Body of pancreas (tissue), 4 donors: ENCODE measurements at regions not wholly inside any gene's neighbourhood (a gene's known extent, or its start where the extent isn't known, plus 50 kb on each side); places are given as distances from the start of the nearest gene placed in this dataset.

Source experiments
- ATAC-seq: fragments of 150-250 bp; one replicate; pipeline ENCODE4 v1.9.1; 2016
- DNase-seq, 4 donors: peaks; one replicate each; pipeline ENCODE4 v3.0.0-alpha.2; 2019
- H3K27ac ChIP-seq, 4 donors: fragments of 200-600 bp; sonication (generic); 1 replicate in 3 of 4; 2 replicates in 1 of 4; pipeline versions ENCODE4 v1.5.1 to v1.6.1; 2016 to 2019; ENCODE audit warnings: mild to moderate bottlenecking in 1 of 4, mixed read lengths in 1 of 4, moderate library complexity in 1 of 4
- H3K27me3 ChIP-seq, 2 donors: fragments of 200-600 bp; sonication (generic); one replicate each; pipeline ENCODE4 v1.6.0; 2016; ENCODE audit warnings: mild to moderate bottlenecking in 1 of 2
- H3K36me3 ChIP-seq, 2 donors: fragments of 200-600 bp; sonication (generic); replicated peaks in 1 of 2; 2 replicates each; pipeline ENCODE4 v1.5.1; 2016; ENCODE audit warnings: low read depth in 2 of 2; ENCODE audit not compliant: insufficient read depth in 1 of 2
- H3K4me1 ChIP-seq: fragments of 200-600 bp; sonication (generic); one replicate; pipeline ENCODE4 v1.6.0; 2016
- H3K4me3 ChIP-seq, 2 donors: fragments of 200-600 bp; sonication (generic); 1 replicate in 1 of 2; 2 replicates in 1 of 2; pipeline ENCODE4 v1.5.1; 2016 to 2019
- H3K9me3 ChIP-seq, 3 donors: fragments of 200-600 bp; sonication (generic); 1 replicate in 2 of 3; 2 replicates in 1 of 3; pipeline ENCODE4 v1.5.1; 2016
- POLR2A ChIP-seq, 3 donors: fragments of 450-650 bp; IDR thresholded peaks; one replicate each; pipeline ENCODE4 v1.6.1; 2016; ENCODE audit warnings: antibody characterized with exemption in 3 of 3, mild to moderate bottlenecking in 2 of 3
- WGBS, 2 donors: methylation state at CpG; one replicate each; pipeline ENCODE4 v1.1.5; 2017; 5-methylcytosine and 5-hydroxymethylcytosine counted together
- intact Hi-C: fragments of 100-400 bp; cut with DNase I; formaldehyde crosslinking; loops from one replicate; pipeline ENCODE4 v1.15.1; 2023
- TF ChIP-seq, protein P1 (sequence below), 7 experiments: fragments of 450-650 bp in 4 of 7; fragments of 200-600 bp in 3 of 7; sonication (generic) in 3 of 7; IDR thresholded peaks; one replicate each; pipeline ENCODE4 v1.5.1; 2016 to 2019; ENCODE audit warnings: antibody characterized with exemption in 7 of 7

DNA sequence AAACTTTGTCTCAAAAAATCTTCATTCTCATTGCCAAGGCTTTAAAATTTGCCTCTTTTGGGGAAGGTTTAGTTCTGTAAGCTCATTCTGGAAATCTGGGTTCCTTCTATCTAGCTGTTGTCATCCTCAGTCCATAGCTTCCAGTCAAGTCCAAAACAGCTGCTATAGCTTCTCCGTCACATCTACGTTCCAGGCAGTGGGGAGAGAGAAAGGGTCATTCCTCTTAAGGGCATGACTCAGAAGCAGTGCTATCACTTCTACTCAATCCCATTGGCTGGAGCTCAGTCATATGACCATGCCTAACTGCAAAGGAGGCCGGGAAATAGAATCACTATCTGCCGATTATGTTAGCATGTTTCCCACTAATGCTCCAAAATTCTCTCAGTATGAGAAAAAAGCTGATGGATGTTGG lies 141.4 kb upstream of the PTPN1 start:
- no peak for ATAC-seq
- Histone ChIP-seq H3K4me1 (peaks cover 50% of the 10 kb centered on the region), H3K27me3 (no peaks in the 10 kb centered on the region), H3K4me3 (no peak overlapping the region), H3K27ac (peak overlapping the region in 3 of 4 donors; percentile 74 to 84 (median 79)), H3K9me3 (no peaks in the 10 kb centered on the region), H3K36me3 (no peaks in the 10 kb centered on the region)
- no peak for DNase-seq
- WGBS, 2 donors: 85% methylated on average over 4 of the region's 4 CpGs
- TF ChIP-seq POLR2A (IDR thresholded peaks at IDR 0.05): no peak
- TF ChIP-seq, protein P1, sequence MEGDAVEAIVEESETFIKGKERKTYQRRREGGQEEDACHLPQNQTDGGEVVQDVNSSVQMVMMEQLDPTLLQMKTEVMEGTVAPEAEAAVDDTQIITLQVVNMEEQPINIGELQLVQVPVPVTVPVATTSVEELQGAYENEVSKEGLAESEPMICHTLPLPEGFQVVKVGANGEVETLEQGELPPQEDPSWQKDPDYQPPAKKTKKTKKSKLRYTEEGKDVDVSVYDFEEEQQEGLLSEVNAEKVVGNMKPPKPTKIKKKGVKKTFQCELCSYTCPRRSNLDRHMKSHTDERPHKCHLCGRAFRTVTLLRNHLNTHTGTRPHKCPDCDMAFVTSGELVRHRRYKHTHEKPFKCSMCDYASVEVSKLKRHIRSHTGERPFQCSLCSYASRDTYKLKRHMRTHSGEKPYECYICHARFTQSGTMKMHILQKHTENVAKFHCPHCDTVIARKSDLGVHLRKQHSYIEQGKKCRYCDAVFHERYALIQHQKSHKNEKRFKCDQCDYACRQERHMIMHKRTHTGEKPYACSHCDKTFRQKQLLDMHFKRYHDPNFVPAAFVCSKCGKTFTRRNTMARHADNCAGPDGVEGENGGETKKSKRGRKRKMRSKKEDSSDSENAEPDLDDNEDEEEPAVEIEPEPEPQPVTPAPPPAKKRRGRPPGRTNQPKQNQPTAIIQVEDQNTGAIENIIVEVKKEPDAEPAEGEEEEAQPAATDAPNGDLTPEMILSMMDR (IDR thresholded peaks at IDR 0.05): no peak
- intact Hi-C loops: no loop called here

DNA sequence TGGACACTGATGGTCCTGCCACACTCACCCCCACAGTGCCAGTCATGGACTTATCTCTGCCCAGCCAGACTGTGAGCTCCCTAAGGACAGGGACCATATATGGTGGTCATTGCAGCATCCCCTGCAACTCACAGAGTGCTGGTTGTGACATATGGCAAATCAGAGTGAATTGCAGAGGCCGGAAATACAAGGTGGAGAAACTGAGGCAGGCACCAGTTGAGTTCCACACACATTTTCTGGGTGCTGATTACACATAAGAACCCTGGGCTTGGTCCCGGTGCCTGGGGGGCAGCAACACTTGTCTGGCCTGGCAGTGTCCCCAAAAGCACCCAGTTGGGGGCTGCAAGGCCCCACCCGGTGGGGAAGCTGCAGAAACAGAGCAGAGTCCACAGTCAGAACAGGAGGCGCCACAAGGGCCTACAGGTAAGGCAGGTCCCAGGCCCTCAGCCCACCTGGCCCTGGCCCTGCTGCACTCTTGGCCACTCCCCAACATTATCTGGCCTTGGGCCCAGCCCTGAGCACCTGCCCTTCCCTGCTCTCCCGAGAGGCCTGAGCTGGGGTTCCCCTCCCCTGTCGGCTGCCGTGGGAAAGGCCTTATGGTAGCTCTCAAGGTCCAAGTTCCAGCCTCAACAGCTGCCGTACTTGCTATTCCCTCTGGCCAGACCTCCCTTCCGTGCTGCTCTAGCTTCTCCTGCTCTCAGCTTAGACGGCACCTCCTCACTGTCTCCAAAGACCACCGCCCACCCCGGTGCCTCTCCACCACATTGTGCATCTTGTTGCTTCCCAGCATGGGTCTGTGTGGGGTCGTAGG lies 140.8 kb upstream of the PTPN1 start:
- no peak overlapping the region for H3K4me3 ChIP-seq
- 14 to 24% methylated on average over 8 to 11 of the region's 13 CpGs for WGBS, 2 donors
- peak; percentile 96 to 98 (median 98) for DNase-seq
- H3K27me3 ChIP-seq: no peaks in the 10 kb centered on the region
- ATAC-seq: peak; percentile 95
- H3K36me3 ChIP-seq: no peaks in the 10 kb centered on the region
- TF ChIP-seq, protein P1 (IDR thresholded peaks at IDR 0.05): peak in 3 of 7 experiments; percentile 38 to 61 (median 55)
- peak in 1 of 3 donors; percentile 37 for TF ChIP-seq POLR2A (IDR thresholded peaks at IDR 0.05)
- peaks cover 50% of the 10 kb centered on the region for H3K4me1 ChIP-seq
- no peaks in the 10 kb centered on the region for H3K9me3 ChIP-seq
- intact Hi-C loops: no loop called here
- H3K27ac ChIP-seq: peak overlapping the region; percentile 54 to 84 (median 76)

DNA sequence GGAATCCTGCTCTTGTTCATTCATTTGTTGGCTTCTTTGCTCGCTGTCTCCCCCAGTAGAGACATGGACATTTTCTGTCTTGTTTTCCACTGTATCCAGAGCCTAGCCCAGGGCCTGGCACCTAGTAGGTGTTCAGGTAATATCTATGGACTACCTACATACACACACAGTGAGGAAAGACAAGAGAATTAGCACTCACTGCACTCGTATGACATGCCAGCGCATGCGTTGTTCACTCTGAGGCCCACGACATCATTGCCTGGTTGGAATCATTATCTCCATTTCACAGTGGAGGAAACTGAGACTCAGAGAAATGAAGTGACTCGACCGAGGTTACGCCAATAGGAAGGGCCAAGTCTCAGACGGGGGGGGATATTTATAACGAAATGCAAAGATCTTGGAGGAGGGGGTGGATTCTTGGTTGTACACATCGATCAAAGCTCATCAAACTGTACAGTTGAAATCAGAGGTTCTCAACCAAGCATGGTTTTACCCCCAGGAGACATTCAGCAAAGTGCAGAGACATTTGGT lies 140.1 kb upstream of the PTPN1 start:
- TF ChIP-seq, protein P1 (IDR thresholded peaks at IDR 0.05): no peak
- TF ChIP-seq POLR2A (IDR thresholded peaks at IDR 0.05): no peak
- no peaks in the 10 kb centered on the region for H3K27me3 ChIP-seq
- H3K4me3 ChIP-seq: no peak overlapping the region
- no peaks in the 10 kb centered on the region for H3K9me3 ChIP-seq
- WGBS, 2 donors: 89 to 92% methylated on average over 11 of the region's 11 CpGs
- DNase-seq (no peak), ATAC-seq (no peak)
- peaks cover 50% of the 10 kb centered on the region for H3K4me1 ChIP-seq
- peak overlapping the region; percentile 54 to 84 (median 76) for H3K27ac ChIP-seq
- intact Hi-C loops: no loop called here
- no peaks in the 10 kb centered on the region for H3K36me3 ChIP-seq

DNA sequence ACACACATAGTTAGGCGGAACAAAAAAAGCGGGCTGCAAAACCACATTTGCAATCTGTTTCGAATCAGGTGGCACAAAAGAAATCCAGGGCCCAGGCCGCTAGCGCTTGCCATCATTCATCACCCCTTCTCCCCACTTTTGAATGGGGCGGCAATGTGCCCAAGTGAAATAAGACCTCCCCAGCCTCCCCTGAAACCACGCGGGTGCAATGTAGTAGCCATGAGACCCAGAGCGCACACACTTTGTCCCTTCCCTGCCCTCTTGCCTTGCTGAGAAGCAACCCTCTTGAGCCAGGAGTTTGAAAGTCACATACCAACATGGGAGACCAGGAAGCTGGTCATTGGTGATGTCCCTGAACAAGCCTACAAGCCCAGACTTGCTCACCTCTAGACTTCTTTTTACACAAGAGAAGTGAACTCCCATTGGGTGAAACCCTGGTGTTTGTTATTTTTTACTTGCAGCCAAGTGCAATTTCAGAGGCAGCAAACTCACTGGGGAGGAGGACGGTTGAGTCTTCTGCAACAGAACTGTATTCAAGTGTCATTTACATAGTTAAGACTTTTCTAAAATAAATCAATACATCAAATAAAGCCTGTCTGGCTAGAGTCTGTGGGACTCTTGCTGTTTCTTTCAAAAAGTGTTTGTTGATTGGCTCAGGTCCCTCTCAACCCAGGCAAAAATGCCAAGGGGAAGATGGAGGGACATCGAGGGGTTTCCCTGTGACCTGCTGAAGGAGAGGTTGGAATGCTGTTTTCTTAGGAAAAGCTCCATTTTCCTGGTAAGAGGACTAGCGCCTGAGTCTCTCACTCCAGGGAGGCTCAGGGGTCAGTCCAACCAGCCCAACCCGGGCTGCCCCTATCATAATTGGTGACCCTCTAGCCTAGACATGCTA lies 138.1 kb upstream of the PTPN1 start:
- 70 to 73% methylated on average over 13 of the region's 13 CpGs for WGBS, 2 donors
- no peak for DNase-seq
- Histone ChIP-seq H3K4me3 (no peak overlapping the region), H3K9me3 (no peaks in the 10 kb centered on the region), H3K27me3 (no peaks in the 10 kb centered on the region), H3K36me3 (no peaks in the 10 kb centered on the region), H3K27ac (peak overlapping the region in 3 of 4 donors; percentile 39 to 55 (median 40)), H3K4me1 (peaks cover 43% of the 10 kb centered on the region)
- ATAC-seq: no peak
- no peak for TF ChIP-seq POLR2A (IDR thresholded peaks at IDR 0.05)
- TF ChIP-seq, protein P1 (IDR thresholded peaks at IDR 0.05): no peak
- intact Hi-C loops: no loop called here
